ENCODE measurements at regions not wholly inside any gene's neighbourhood (a gene's known extent, or its start where the extent isn't known, plus 50 kb on each side); places are given as distances from the start of the nearest gene placed in this dataset.

- H3K79me2 ChIP-seq (ENCODE audit: insufficient read depth, low read length) = no peaks in the 10 kb centered on the region
- H3K36me3 ChIP-seq (ENCODE audit: insufficient read depth, low read length) = no peaks in the 10 kb centered on the region
- H3K4me2 ChIP-seq (ENCODE audit: insufficient read depth, low read length) = no peak overlapping the region
- H3K4me1 ChIP-seq (ENCODE audit: insufficient read depth, low read length) = no peaks in the 10 kb centered on the region
- TF ChIP-seq CTCF (IDR thresholded peaks at IDR 0.05; ENCODE audit: borderline replicate concordance, extremely low read depth, low read length, poor library complexity, severe bottlenecking) (no peak), EZH2 (IDR thresholded peaks at IDR 0.05; ENCODE audit: borderline replicate concordance, low read depth, low read length, severe bottlenecking) (no peak)
- H4K20me1 ChIP-seq (ENCODE audit: insufficient read depth, low read length) = no peaks in the 10 kb centered on the region
- no peak overlapping the region for H3K9ac ChIP-seq (ENCODE audit: low read depth, low read length)
- no peak overlapping the region for H3K4me3 ChIP-seq (ENCODE audit: low read depth in 1 of 2, low read length in 2 of 2)
- ATAC-seq (ENCODE audit: insufficient read depth, low read depth) (no peak), DNase-seq (no peak)
- H3K9me3 ChIP-seq (ENCODE audit: insufficient read depth, low read length, severe bottlenecking) = no peaks in the 10 kb centered on the region
- no peak overlapping the region for H3K27ac ChIP-seq (ENCODE audit: low read length)
- no peak overlapping the region for H2AFZ ChIP-seq (ENCODE audit: low read depth, low read length)
- no peaks in the 10 kb centered on the region for H3K27me3 ChIP-seq (ENCODE audit: insufficient read depth, low read length, poor library complexity)
Observed at GRCh38 chr3:74921676-74922075, 307.2 kb upstream of the CNTN3 start.

- no peak for TF ChIP-seq EZH2 (IDR thresholded peaks at IDR 0.05; ENCODE audit: borderline replicate concordance, low read depth, low read length, severe bottlenecking)
- no peak for TF ChIP-seq CTCF (IDR thresholded peaks at IDR 0.05; ENCODE audit: borderline replicate concordance, extremely low read depth, low read length, poor library complexity, severe bottlenecking)
Observed at GRCh38 chr3:74920721-74921350, 306.4 kb upstream of the CNTN3 start.

GRCh38 chr3:74916696-74917095, 302.2 kb upstream of the CNTN3 start:
- ATAC-seq (ENCODE audit: insufficient read depth, low read depth) (no peak), DNase-seq (no peak)
- no peak overlapping the region for H3K4me3 ChIP-seq (ENCODE audit: low read depth in 1 of 2, low read length in 2 of 2)
- H3K4me2 ChIP-seq (ENCODE audit: insufficient read depth, low read length) = no peak overlapping the region
- no peaks in the 10 kb centered on the region for H4K20me1 ChIP-seq (ENCODE audit: insufficient read depth, low read length)
- no peak overlapping the region for H3K27ac ChIP-seq (ENCODE audit: low read length)
- H3K27me3 ChIP-seq (ENCODE audit: insufficient read depth, low read length, poor library complexity) = no peaks in the 10 kb centered on the region
- H3K36me3 ChIP-seq (ENCODE audit: insufficient read depth, low read length) = no peaks in the 10 kb centered on the region
- H3K4me1 ChIP-seq (ENCODE audit: insufficient read depth, low read length) = no peaks in the 10 kb centered on the region
- no peaks in the 10 kb centered on the region for H3K9me3 ChIP-seq (ENCODE audit: insufficient read depth, low read length, severe bottlenecking)
- TF ChIP-seq EZH2 (IDR thresholded peaks at IDR 0.05; ENCODE audit: borderline replicate concordance, low read depth, low read length, severe bottlenecking) = no peak
- no peak for TF ChIP-seq CTCF (IDR thresholded peaks at IDR 0.05; ENCODE audit: borderline replicate concordance, extremely low read depth, low read length, poor library complexity, severe bottlenecking)
- no peaks in the 10 kb centered on the region for H3K79me2 ChIP-seq (ENCODE audit: insufficient read depth, low read length)
- H3K9ac ChIP-seq (ENCODE audit: low read depth, low read length) = no peak overlapping the region
- H2AFZ ChIP-seq (ENCODE audit: low read depth, low read length) = no peak overlapping the region

More at GRCh38 chr3:74920721-74921350, 306.4 kb upstream of the CNTN3 start:
- H3K4me3 ChIP-seq (ENCODE audit: low read depth in 1 of 2, low read length in 2 of 2) = no peak overlapping the region
- no peaks in the 10 kb centered on the region for H3K4me1 ChIP-seq (ENCODE audit: insufficient read depth, low read length)
- no peaks in the 10 kb centered on the region for H3K79me2 ChIP-seq (ENCODE audit: insufficient read depth, low read length)
- H4K20me1 ChIP-seq (ENCODE audit: insufficient read depth, low read length) = no peaks in the 10 kb centered on the region
- DNase-seq = no peak
- H3K27ac ChIP-seq (ENCODE audit: low read length) = no peak overlapping the region
- H3K27me3 ChIP-seq (ENCODE audit: insufficient read depth, low read length, poor library complexity) = no peaks in the 10 kb centered on the region
- no peak overlapping the region for H3K4me2 ChIP-seq (ENCODE audit: insufficient read depth, low read length)
- no peaks in the 10 kb centered on the region for H3K9me3 ChIP-seq (ENCODE audit: insufficient read depth, low read length, severe bottlenecking)
- H3K36me3 ChIP-seq (ENCODE audit: insufficient read depth, low read length) = no peaks in the 10 kb centered on the region
- no peak overlapping the region for H2AFZ ChIP-seq (ENCODE audit: low read depth, low read length)
- ATAC-seq (ENCODE audit: insufficient read depth, low read depth) = no peak
- H3K9ac ChIP-seq (ENCODE audit: low read depth, low read length) = no peak overlapping the region
